PC-3 (cell line): ENCODE measurements at regions not wholly inside any gene's neighbourhood (a gene's known extent, or its start where the extent isn't known, plus 50 kb on each side); places are given as distances from the start of the nearest gene placed in this dataset.

Experiments used
- ATAC-seq: fragments of 200-7000 bp; cut with Tn5 transposase; 2 replicates; pipeline ENCODE4 v1.9.1; 2020; ENCODE audit warnings: mild to moderate bottlenecking, moderate library complexity
- BruUV-seq: library from RNA; stranded (reverse); fragments of 400-500 nt; replicated peaks from 2 replicates; lab custom pipeline; 2021; lab: Mats Ljungman, UMichigan
- CTCF ChIA-PET: fragments of 300-600 bp; sonication (Branson Sonifier 250); formaldehyde crosslinking; loops from one replicate; lab custom pipeline; 2022; ENCODE audit warnings: antibody characterized with exemption; lab: Charles Lee
- POLR2A ChIA-PET: fragments of 300-600 bp; sonication (Branson Sonifier 250); formaldehyde crosslinking; loops from one replicate; lab custom pipeline; 2022; ENCODE audit warnings: antibody characterized with exemption; ENCODE audit not compliant: unreplicated experiment; lab: Charles Lee
- DNase-seq: peaks from one replicate; pipeline ENCODE4 v3.0.0-alpha.2; 2015
- H2AFZ ChIP-seq: fragments of 300-600 bp; sonication (generic); 2 replicates; pipeline ENCODE4 v1.6.0; 2016; ENCODE audit warnings: antibody characterized with exemption, low read length
- H3F3A ChIP-seq: fragments of 300-600 bp; sonication (generic); one replicate; pipeline ENCODE4 v1.6.0; 2017; ENCODE audit warnings: antibody characterized with exemption, low read length, control low read depth, mild to moderate bottlenecking; ENCODE audit not compliant: unreplicated experiment
- H3K27ac ChIP-seq: fragments of 300-600 bp; sonication (generic); 2 replicates; pipeline ENCODE4 v1.5.1; 2016; ENCODE audit warnings: mild to moderate bottlenecking, low read length
- H3K27me3 ChIP-seq: fragments of 300-600 bp; sonication (generic); 2 replicates; pipeline ENCODE4 v1.6.1; 2016; ENCODE audit warnings: low read length, mixed read lengths
- H3K36me3 ChIP-seq: fragments of 300-600 bp; sonication (generic); 2 replicates; pipeline ENCODE4 v1.6.1; 2016; ENCODE audit warnings: low read depth, mixed run types, low read length, mixed read lengths
- H3K4me1 ChIP-seq: fragments of 300-600 bp; sonication (generic); 2 replicates; pipeline ENCODE4 v1.5.1; 2016; ENCODE audit warnings: low read length; ENCODE audit not compliant: insufficient read depth
- H3K4me2 ChIP-seq: fragments of 300-600 bp; sonication (generic); 2 replicates; pipeline ENCODE4 v1.6.0; 2016; ENCODE audit warnings: low read length
- H3K4me3 ChIP-seq: fragments of 300-600 bp; sonication (generic); 2 replicates; pipeline ENCODE4 v1.5.1; 2016; ENCODE audit warnings: mild to moderate bottlenecking, low read length, mixed read lengths
- H3K79me2 ChIP-seq: fragments of 300-600 bp; sonication (generic); 2 replicates; pipeline ENCODE4 v1.6.1; 2017; ENCODE audit warnings: low read length, mixed read lengths
- H3K9ac ChIP-seq: fragments of 300-600 bp; sonication (generic); 2 replicates; pipeline ENCODE4 v1.6.0; 2016; ENCODE audit warnings: mild to moderate bottlenecking, low read length
- H3K9me2 ChIP-seq: fragments of 300-600 bp; sonication (generic); replicated peaks from 2 replicates; pipeline ENCODE4 v1.6.1; 2016; ENCODE audit warnings: mixed run types, low read length, mixed read lengths
- H3K9me3 ChIP-seq: fragments of 300-600 bp; sonication (generic); 2 replicates; pipeline ENCODE4 v1.6.1; 2016; ENCODE audit warnings: low read length, mixed read lengths
- H4K20me1 ChIP-seq: fragments of 300-600 bp; sonication (generic); 2 replicates; pipeline ENCODE4 v1.6.1; 2016; ENCODE audit warnings: low read length, mixed read lengths
- EZH2 ChIP-seq: fragments of 300-600 bp; sonication (generic); IDR thresholded peaks from one replicate; pipeline ENCODE4 v1.6.1; 2017; ENCODE audit warnings: antibody characterized with exemption, mild to moderate bottlenecking, low read length; ENCODE audit not compliant: unreplicated experiment
- EZH2phosphoT487 ChIP-seq: fragments of 300-600 bp; sonication (generic); IDR thresholded peaks from 2 replicates; pipeline ENCODE4 v1.6.1; 2018; ENCODE audit warnings: mild to moderate bottlenecking, antibody characterized with exemption, low read length, borderline replicate concordance
- intact Hi-C: fragments of 100-400 bp; cut with micrococcal nuclease; formaldehyde crosslinking; loops from 2 replicates; pipeline ENCODE4 v1.9.0; 2023
- TF ChIP-seq, protein P1 (sequence below): fragments of 300-600 bp; sonication (generic); conservative IDR thresholded peaks from 2 replicates; pipeline ENCODE4 v1.5.1; 2017; ENCODE audit warnings: antibody characterized with exemption, low read depth, mild to moderate bottlenecking, low read length

DNA sequence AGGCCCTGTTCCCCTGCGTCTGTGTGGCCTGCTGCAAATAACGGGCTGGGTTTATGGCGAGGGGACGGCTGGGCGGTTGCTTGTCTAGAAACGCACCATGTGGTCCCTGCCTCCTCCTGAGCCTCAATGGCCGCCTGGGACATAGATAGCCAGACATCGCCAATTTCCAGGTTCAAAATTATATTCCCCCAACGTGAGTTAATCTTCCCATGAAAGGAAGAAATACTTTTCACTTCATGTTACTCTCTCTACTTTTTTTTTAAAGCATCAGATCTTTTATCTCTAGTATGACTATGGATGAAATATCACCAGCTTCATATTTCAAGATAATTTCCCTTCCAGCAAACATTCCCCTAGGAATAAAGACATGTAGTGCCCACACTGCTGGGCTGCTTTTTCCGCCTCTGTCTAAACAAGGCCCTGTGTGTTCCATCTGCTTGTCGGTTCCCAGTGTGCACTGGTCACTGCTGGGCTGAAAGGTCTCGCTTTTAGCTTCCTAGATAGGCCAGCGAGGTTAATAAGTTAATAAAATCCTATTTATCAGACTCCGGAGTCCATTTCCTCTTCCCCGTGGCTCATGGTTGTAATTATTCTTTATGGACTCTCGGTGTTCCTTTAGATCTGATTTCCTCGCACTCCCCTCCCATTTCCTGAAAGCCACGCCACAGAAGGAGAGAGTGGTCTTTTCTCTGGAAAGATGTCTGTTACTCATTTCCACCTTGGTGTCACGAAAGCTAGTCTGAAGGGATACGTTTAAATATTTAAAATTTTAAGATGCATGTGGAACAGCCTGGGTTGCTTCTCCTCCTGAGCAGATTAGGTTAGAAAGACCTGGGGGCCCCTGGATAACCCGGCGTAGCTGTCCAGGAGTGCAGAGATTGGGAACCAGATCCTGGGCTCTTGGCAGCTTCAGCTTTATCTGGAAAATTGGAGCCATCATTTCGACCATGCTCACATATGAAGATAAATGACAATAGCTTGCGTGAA lies 196.6 kb upstream of the COPS8 start:
- Histone ChIP-seq H3K4me1 (no peaks in the 10 kb centered on the region), H3K9ac (no peak overlapping the region), H3K4me2 (no peak overlapping the region), H3K36me3 (no peaks in the 10 kb centered on the region), H4K20me1 (no peaks in the 10 kb centered on the region), H3K79me2 (no peaks in the 10 kb centered on the region), H3K4me3 (no peak overlapping the region), H3K9me3 (no peaks in the 10 kb centered on the region), H3F3A (no peaks in the 10 kb centered on the region), H2AFZ (no peak overlapping the region), H3K27ac (no peak overlapping the region), H3K27me3 (no peaks in the 10 kb centered on the region), H3K9me2 (no peaks in the 10 kb centered on the region)
- ChIA-PET CTCF (no interaction called here), POLR2A (no interaction called here)
- intact Hi-C loops = no loop called here
- no TSS peak for BruUV-seq
- TF ChIP-seq, protein P1, sequence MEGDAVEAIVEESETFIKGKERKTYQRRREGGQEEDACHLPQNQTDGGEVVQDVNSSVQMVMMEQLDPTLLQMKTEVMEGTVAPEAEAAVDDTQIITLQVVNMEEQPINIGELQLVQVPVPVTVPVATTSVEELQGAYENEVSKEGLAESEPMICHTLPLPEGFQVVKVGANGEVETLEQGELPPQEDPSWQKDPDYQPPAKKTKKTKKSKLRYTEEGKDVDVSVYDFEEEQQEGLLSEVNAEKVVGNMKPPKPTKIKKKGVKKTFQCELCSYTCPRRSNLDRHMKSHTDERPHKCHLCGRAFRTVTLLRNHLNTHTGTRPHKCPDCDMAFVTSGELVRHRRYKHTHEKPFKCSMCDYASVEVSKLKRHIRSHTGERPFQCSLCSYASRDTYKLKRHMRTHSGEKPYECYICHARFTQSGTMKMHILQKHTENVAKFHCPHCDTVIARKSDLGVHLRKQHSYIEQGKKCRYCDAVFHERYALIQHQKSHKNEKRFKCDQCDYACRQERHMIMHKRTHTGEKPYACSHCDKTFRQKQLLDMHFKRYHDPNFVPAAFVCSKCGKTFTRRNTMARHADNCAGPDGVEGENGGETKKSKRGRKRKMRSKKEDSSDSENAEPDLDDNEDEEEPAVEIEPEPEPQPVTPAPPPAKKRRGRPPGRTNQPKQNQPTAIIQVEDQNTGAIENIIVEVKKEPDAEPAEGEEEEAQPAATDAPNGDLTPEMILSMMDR = no peak
- TF ChIP-seq EZH2phosphoT487 = no peak
- TF ChIP-seq EZH2 = no peak
- ATAC-seq = no peak
- no peak for DNase-seq

DNA sequence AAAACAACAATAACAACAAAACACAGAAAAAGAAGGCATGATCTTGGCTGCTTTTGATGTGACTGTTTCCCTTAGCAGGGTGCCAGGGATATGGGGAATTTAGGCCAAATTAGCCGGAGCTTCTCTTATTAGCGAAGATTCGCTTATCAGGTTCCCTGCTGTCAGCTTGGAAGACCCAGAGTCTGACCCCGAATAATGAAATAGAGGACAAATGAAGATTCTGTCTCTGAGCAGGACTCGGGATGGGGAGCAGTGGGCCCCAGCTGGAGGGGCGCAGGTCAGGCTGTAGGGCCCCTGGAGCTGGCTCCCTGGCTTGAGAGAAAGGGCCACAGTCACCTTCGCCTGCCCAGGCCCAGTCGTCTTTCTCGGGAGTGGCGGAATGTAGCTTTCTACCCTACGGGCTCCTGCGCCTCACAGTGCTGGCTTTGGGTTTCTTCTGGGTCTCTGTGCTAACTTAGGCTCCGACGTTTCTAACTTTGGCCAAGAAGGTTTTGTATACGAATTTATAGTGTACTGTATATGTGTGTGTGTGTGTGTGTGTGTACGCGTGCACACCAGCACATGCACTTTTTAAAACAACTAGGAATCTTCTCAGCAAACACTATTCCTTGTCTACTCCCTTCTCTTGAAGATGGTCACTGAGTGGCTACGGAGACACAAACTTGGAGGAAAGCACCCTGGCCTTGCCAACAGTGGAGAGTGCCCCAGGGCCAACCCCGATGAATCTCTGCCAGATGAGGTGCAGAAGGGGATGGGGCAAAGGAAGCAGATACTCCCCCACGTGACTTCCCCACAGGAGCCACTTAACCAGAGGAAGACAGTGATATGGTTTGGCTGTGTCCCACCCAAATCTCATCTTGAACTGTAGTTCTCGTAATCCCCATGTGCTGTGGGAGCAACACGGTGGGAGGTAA lies 195.6 kb upstream of the COPS8 start:
- Histone ChIP-seq H2AFZ (no peak overlapping the region), H3K9ac (no peak overlapping the region), H3K27me3 (no peaks in the 10 kb centered on the region), H4K20me1 (no peaks in the 10 kb centered on the region), H3K9me2 (no peaks in the 10 kb centered on the region), H3K4me2 (no peak overlapping the region), H3K9me3 (no peaks in the 10 kb centered on the region), H3K4me3 (no peak overlapping the region), H3K36me3 (no peaks in the 10 kb centered on the region), H3K4me1 (no peaks in the 10 kb centered on the region), H3F3A (no peaks in the 10 kb centered on the region), H3K27ac (no peak overlapping the region), H3K79me2 (no peaks in the 10 kb centered on the region)
- no peak for TF ChIP-seq EZH2
- TF ChIP-seq EZH2phosphoT487 = no peak
- TF ChIP-seq, protein P1 = no peak
- DNase-seq (no peak), ATAC-seq (no peak)
- CTCF ChIA-PET = no interaction called here
- no TSS peak for BruUV-seq
- intact Hi-C loops = no loop called here
- POLR2A ChIA-PET = no interaction called here
